Left lung (tissue), 4 donors: ENCODE measurements at regions not wholly inside any gene's neighbourhood (a gene's known extent, or its start where the extent isn't known, plus 50 kb on each side); places are given as distances from the start of the nearest gene placed in this dataset.
A peak's percentile ranks its signal among the peaks of the same experiment; 100 is the strongest.

Source experiments
- ATAC-seq: fragments of 200-7000 bp; cut with Tn5 transposase; one replicate; pipeline ENCODE4 v1.9.1; 2020; ENCODE audit warnings: moderate library complexity
- DNase-seq, 4 donors: peaks; one replicate each; pipeline ENCODE4 v3.0.0-alpha.2; 2013 to 2020
- H3K27ac ChIP-seq, 2 donors: fragments of 200-600 bp; sonication (generic) in 1 of 2; one replicate each; pipeline versions ENCODE4 v1.5.0 to v1.8.0; 2020 to 2021
- H3K27me3 ChIP-seq, 2 donors: fragments of 200-600 bp; sonication (generic) in 1 of 2; one replicate each; pipeline versions ENCODE4 v1.5.0 to v1.8.0; 2020 to 2021
- H3K36me3 ChIP-seq, 2 donors: fragments of 200-600 bp; sonication (generic) in 1 of 2; one replicate each; pipeline versions ENCODE4 v1.5.0 to v1.8.0; 2020 to 2021
- H3K4me1 ChIP-seq, 2 donors: fragments of 200-600 bp; one replicate each; pipeline ENCODE4 v1.8.0; 2021
- H3K4me3 ChIP-seq, 2 donors: fragments of 200-600 bp; sonication (generic) in 1 of 2; one replicate each; pipeline versions ENCODE4 v1.5.0 to v1.8.0; 2020 to 2021; ENCODE audit warnings: mild to moderate bottlenecking in 1 of 2
- H3K9me3 ChIP-seq, 2 donors: fragments of 200-600 bp; sonication (generic) in 1 of 2; one replicate each; pipeline versions ENCODE4 v1.5.0 to v1.8.0; 2020 to 2021
- intact Hi-C, 2 donors: fragments of 100-400 bp; cut with DNase I; formaldehyde crosslinking; loops; one replicate each; pipeline versions ENCODE4 v1.11.2 to v1.14.2; 2022
- TF ChIP-seq, protein P1 (sequence below), 2 donors: fragments of 200-600 bp; sonication (generic) in 1 of 2; IDR thresholded peaks; one replicate each; pipeline versions ENCODE4 v1.5.0 to v1.8.0; 2021; ENCODE audit warnings: antibody characterized with exemption in 2 of 2
- donor health status: DM: no; HTN: yes; CAD: no.
- donor health status: DM: no; HTN: no; CAD: no.

DNA sequence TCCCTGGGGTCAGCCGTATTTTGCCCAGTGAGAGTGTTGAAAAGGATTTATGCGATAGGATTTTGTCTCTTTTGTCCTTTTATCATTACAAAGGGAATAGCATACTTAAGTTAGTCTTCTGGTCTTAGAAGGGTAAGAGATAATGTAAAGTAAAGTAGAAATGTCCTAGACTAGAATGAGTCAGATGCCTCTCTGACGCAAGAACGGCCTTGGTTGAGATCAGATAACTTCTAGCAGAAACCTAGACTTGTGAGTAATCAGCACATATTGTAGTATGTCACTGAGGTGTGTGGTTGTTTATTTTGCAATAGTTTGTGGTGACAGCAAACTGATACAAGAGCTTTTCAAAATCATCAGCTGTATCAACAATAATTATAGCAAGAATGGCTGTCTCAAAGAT is 866.1 kb downstream of the NSUN3 start:
- TF ChIP-seq, protein P1, sequence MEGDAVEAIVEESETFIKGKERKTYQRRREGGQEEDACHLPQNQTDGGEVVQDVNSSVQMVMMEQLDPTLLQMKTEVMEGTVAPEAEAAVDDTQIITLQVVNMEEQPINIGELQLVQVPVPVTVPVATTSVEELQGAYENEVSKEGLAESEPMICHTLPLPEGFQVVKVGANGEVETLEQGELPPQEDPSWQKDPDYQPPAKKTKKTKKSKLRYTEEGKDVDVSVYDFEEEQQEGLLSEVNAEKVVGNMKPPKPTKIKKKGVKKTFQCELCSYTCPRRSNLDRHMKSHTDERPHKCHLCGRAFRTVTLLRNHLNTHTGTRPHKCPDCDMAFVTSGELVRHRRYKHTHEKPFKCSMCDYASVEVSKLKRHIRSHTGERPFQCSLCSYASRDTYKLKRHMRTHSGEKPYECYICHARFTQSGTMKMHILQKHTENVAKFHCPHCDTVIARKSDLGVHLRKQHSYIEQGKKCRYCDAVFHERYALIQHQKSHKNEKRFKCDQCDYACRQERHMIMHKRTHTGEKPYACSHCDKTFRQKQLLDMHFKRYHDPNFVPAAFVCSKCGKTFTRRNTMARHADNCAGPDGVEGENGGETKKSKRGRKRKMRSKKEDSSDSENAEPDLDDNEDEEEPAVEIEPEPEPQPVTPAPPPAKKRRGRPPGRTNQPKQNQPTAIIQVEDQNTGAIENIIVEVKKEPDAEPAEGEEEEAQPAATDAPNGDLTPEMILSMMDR (IDR thresholded peaks at IDR 0.05), result no peak
- no peak overlapping the region for H3K4me3 ChIP-seq
- intact Hi-C loops, result no loop called here

DNA sequence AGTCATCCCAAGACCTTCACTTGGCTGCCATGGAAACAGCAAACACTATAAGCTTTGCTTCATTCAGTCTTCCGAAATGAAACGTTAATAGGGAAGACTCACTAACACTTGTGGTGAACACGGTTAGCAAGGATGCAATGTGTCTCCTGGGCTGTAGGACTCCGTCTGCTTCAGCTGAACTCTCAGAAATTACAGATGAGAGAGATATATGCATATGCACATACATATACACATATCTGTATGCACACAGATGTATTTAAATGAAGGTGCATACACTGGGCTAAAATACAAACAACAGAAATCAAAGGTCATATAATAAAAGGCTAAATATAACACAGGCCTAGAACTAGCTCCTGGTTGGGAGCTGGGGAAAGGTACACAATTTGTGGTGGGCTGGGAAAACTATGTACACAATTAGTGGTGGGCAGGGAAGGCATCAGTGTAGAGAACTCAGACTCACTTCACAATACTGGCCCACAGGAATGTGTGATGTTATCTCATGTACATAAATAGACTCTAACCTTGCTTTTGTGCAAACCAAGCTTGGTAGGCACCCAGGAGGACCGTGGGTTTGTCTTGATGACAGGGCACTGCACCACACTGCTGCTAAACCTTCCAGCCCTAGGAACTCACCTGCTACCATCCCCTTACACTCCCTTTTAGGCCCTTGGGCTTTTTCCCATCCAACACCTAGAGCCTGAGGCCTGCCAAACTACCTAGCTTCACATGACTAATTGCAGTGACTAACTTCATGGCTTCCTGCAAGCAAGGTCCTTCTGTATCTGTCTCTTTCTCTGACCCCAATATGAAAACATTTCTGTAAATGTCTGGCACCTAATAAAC is 873.1 kb downstream of the NSUN3 start:
- Histone ChIP-seq H3K9me3 (peaks cover 0 to 14% of the 10 kb centered on the region in 2 donors), H3K4me3 (no peak overlapping the region), H3K27ac (no peak overlapping the region), H3K4me1 (no peaks in the 10 kb centered on the region), H3K27me3 (no peaks in the 10 kb centered on the region), H3K36me3 (no peaks in the 10 kb centered on the region)
- TF ChIP-seq, protein P1 (IDR thresholded peaks at IDR 0.05), result no peak
- no peak for DNase-seq
- intact Hi-C loops, result no loop called here
- ATAC-seq, result no peak

More for the DNA sequence above, 866.1 kb downstream of the NSUN3 start:
- no peaks in the 10 kb centered on the region for H3K9me3 ChIP-seq
- no peaks in the 10 kb centered on the region for H3K27me3 ChIP-seq
- H3K27ac ChIP-seq, result no peak overlapping the region
- ATAC-seq (no peak), DNase-seq (no peak)
- no peaks in the 10 kb centered on the region for H3K4me1 ChIP-seq
- H3K36me3 ChIP-seq, result no peaks in the 10 kb centered on the region

DNA sequence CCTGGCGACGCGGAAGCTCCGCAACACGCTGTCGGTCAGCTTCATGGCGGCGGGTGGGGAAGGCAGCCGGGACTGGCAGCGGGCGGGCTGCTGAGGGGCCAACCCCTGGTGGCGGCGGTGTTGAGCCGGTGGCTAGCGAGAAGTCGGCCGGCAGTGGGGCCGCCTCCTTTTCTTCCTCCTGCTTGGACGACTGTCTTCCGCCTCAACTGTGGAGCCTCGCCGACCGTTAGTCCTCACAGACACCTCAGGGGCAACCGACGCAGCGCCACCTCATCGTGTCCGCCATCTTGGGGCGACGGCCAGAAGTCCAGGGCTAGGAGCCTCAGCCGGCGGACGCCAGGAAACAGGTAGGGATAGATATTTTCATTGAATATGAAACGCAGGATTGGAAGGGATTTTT is 875.1 kb downstream of the NSUN3 start:
- DNase-seq, result peak in 1 of 4 donors; percentile 79
- no peak overlapping the region for H3K4me3 ChIP-seq
- H3K4me1 ChIP-seq, result no peaks in the 10 kb centered on the region

DNA sequence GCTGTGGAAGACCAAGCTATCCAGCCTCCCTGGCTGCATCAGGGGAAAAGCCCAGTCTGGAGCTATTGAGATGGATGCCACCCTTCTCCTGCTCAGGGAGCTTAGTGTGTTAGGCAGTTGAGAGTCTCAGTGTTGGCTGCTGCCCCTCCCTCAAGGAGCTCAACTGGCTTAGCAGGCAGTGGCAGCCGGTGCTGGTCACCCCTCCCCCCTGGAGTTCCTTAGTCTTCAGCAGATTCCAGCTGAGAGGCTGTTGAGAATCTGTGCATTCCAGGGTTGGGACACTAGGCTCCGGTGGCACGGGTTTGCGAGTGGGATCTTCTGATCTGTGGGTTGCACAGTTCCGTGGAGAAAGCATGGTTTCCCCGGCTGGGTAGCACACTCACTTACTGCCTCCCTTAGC is 883.8 kb downstream of the NSUN3 start:
- peaks cover 0 to 19% of the 10 kb centered on the region in 2 donors for H3K9me3 ChIP-seq
- no peaks in the 10 kb centered on the region for H3K36me3 ChIP-seq
- H3K27ac ChIP-seq, result no peak overlapping the region
- TF ChIP-seq, protein P1 (IDR thresholded peaks at IDR 0.05), result no peak
- no peaks in the 10 kb centered on the region for H3K4me1 ChIP-seq
- H3K27me3 ChIP-seq, result no peaks in the 10 kb centered on the region
- peak in 1 of 4 donors; percentile 43 for DNase-seq
- no peak for ATAC-seq
- intact Hi-C loops, result no loop called here
- no peak overlapping the region for H3K4me3 ChIP-seq

More for the DNA sequence above, 875.1 kb downstream of the NSUN3 start:
- intact Hi-C loops, result no loop called here
- Histone ChIP-seq H3K27me3 (no peaks in the 10 kb centered on the region), H3K9me3 (peaks cover 0 to 34% of the 10 kb centered on the region in 2 donors), H3K36me3 (no peaks in the 10 kb centered on the region), H3K27ac (no peak overlapping the region)
- TF ChIP-seq, protein P1 (IDR thresholded peaks at IDR 0.05), result no peak
- no peak for ATAC-seq

DNA sequence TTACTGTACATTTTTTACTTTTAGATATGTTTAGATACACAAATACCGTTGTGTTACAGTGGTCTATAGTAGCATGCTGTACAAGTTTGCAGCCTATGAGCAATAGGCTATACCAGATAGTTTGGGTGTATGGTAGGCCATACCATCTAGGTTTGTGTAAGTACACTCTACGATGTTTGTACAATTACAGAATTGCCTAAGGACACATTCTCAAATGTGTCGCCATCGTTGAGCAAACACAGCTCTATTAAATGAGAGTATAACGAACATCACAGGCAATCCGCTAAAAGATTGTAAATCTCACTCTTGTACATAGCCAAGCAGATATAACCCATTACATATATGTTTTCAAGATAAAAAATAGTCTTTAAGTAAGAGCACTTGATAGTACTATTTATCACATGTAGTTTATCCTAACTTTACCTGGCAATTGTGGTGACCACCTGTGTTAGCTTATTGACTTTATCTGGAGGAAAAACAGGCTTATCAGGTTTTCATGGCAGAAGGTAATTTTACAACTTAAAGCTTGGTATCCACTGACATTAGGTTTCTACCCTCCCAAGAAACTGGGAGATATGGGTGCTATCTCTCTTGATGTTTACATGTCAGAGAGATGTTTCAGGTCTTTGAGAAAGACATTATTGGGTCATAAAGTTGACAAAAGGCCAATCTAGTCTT is 898.7 kb downstream of the NSUN3 start:
- ATAC-seq, result no peak
- H3K27me3 ChIP-seq, result peaks cover 0 to 10% of the 10 kb centered on the region in 2 donors
- no peaks in the 10 kb centered on the region for H3K36me3 ChIP-seq
- H3K4me3 ChIP-seq, result no peak overlapping the region
- TF ChIP-seq, protein P1 (IDR thresholded peaks at IDR 0.05), result no peak
- no peak overlapping the region for H3K27ac ChIP-seq
- no peaks in the 10 kb centered on the region for H3K4me1 ChIP-seq
- DNase-seq, result peak in 1 of 4 donors; percentile 9
- H3K9me3 ChIP-seq, result no peaks in the 10 kb centered on the region
- intact Hi-C loops, result no loop called here
